ENCODE measurements at regions not wholly inside any gene's neighbourhood (a gene's known extent, or its start where the extent isn't known, plus 50 kb on each side); places are given as distances from the start of the nearest gene placed in this dataset.

DNA sequence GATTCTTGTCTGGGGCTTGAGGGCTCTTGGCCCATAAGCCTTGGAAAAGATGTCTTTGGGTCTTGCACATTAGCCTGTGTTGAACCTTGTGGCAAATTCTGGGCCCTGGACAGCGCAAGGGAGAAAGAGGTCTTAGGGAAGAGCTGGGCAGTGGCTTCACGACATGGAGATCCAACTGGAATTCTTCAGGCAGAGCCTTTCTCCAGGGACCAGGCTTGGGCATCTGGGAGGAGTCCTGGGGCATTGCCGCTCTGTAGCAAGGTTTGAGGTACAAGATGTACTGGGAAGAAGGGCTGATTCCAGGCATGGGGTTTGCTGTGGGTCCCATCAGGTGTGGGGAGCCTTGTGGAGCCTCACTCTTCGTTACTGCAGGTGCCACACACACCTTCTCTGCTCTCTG lies 104.0 kb upstream of the ACTRT1 start:
- no peak for ATAC-seq
- Histone ChIP-seq H3K9me3 (peaks cover 0 to 6% (median 0%) of the 10 kb centered on the region in 3 donors), H3K27ac (no peak overlapping the region), H3K4me1 (no peaks in the 10 kb centered on the region), H3K36me3 (no peaks in the 10 kb centered on the region), H3K27me3 (no peaks in the 10 kb centered on the region), H3K4me3 (no peak overlapping the region)
- TF ChIP-seq POLR2AphosphoS5 (IDR thresholded peaks at IDR 0.05) (no peak), EP300 (IDR thresholded peaks at IDR 0.05) (no peak), POLR2A (IDR thresholded peaks at IDR 0.05) (no peak)
- TF ChIP-seq, protein P1, sequence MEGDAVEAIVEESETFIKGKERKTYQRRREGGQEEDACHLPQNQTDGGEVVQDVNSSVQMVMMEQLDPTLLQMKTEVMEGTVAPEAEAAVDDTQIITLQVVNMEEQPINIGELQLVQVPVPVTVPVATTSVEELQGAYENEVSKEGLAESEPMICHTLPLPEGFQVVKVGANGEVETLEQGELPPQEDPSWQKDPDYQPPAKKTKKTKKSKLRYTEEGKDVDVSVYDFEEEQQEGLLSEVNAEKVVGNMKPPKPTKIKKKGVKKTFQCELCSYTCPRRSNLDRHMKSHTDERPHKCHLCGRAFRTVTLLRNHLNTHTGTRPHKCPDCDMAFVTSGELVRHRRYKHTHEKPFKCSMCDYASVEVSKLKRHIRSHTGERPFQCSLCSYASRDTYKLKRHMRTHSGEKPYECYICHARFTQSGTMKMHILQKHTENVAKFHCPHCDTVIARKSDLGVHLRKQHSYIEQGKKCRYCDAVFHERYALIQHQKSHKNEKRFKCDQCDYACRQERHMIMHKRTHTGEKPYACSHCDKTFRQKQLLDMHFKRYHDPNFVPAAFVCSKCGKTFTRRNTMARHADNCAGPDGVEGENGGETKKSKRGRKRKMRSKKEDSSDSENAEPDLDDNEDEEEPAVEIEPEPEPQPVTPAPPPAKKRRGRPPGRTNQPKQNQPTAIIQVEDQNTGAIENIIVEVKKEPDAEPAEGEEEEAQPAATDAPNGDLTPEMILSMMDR (IDR thresholded peaks at IDR 0.05) = no peak
- 76% methylated on average over 3 of the region's 4 CpGs; no CpG with 5 or more reads in 1 of the 2 donors for WGBS, 2 donors (ENCODE audit: low coverage in 1 of 2)

DNA sequence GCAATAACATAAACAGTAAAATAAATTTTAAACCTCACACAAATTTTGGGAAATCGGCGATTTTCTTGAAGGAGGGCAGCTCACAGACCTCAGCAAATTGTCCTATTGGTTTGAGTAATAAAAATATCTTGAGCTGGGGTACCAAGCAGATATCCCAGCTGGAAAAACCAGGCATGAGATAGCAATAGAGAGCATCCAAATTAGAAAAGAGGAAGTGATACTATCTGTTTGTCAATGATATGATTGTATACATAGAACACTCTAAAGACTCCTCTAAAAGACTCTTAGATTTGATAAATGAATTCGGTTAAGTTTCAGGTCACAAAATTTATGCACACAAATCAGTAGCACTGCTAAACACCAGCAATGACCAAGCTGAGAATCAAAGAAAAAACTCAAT lies 90.5 kb upstream of the ACTRT1 start:
- H3K4me3 ChIP-seq = no peak overlapping the region
- H3K9me3 ChIP-seq = no peaks in the 10 kb centered on the region
- no peak for ATAC-seq
- TF ChIP-seq, protein P1 (IDR thresholded peaks at IDR 0.05) = no peak
- no peak for TF ChIP-seq EP300 (IDR thresholded peaks at IDR 0.05)
- TF ChIP-seq POLR2A (IDR thresholded peaks at IDR 0.05) = no peak
- no peak for TF ChIP-seq POLR2AphosphoS5 (IDR thresholded peaks at IDR 0.05)
- H3K27me3 ChIP-seq = no peaks in the 10 kb centered on the region
- H3K4me1 ChIP-seq = no peaks in the 10 kb centered on the region
- H3K27ac ChIP-seq = no peak overlapping the region
- no peaks in the 10 kb centered on the region for H3K36me3 ChIP-seq
- 77 to 90% methylated on average over 3 of the region's 3 CpGs for WGBS, 2 donors (ENCODE audit: low coverage in 1 of 2)

DNA sequence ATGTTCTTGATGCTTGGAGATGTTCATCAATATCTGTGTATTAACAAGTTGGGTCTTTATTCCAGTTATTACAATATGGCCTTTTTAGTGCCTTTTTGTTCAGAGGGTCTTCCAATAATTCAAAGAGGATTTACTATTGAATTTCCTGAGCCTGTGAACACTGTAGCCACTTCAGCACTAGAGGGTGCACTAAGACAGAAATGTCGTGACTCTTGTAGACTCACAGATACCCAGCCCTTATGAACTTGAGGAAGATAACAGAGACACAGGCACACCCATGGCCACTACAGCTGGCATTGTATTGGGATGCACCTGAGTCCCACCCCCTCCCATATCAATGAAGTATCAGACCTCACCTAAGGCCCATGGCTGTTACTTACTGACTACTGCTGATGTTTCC lies 54.4 kb upstream of the ACTRT1 start:
- no peak overlapping the region for H3K27ac ChIP-seq
- no peak for ATAC-seq
- no peaks in the 10 kb centered on the region for H3K4me1 ChIP-seq
- TF ChIP-seq EP300 (IDR thresholded peaks at IDR 0.05) = no peak
- TF ChIP-seq POLR2A (IDR thresholded peaks at IDR 0.05) = no peak
- TF ChIP-seq, protein P1 (IDR thresholded peaks at IDR 0.05) = no peak
- TF ChIP-seq POLR2AphosphoS5 (IDR thresholded peaks at IDR 0.05) = no peak
- H3K27me3 ChIP-seq = no peaks in the 10 kb centered on the region
- no peaks in the 10 kb centered on the region for H3K36me3 ChIP-seq
- H3K9me3 ChIP-seq = no peaks in the 10 kb centered on the region
- WGBS, 2 donors (ENCODE audit: low coverage in 1 of 2) = no CpG with 5 or more reads among the region's 1 CpG
- no peak overlapping the region for H3K4me3 ChIP-seq

DNA sequence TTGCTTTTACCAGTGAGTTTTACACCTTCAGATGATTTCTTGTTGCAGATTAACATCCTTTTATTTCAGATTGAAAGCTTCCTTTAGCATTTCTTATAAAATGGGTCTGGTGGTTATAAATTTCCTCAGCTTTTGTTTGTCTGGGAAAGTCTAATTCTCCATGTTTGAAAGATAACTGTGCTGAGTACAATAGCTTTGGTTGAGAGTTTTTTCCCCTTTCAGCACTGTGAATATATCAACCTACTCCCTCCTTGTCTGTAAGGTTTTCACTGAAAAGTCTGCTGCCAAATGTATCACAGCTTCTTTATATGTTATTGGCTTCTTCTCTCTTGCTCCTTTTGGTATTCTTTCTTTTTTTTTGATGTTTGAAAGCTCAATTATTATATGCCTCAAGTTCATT lies 53.5 kb upstream of the ACTRT1 start:
- ATAC-seq = no peak
- no peaks in the 10 kb centered on the region for H3K36me3 ChIP-seq
- TF ChIP-seq POLR2AphosphoS5 (IDR thresholded peaks at IDR 0.05) = no peak
- TF ChIP-seq POLR2A (IDR thresholded peaks at IDR 0.05) = no peak
- TF ChIP-seq, protein P1 (IDR thresholded peaks at IDR 0.05) = no peak
- TF ChIP-seq EP300 (IDR thresholded peaks at IDR 0.05) = no peak
- H3K27me3 ChIP-seq = no peaks in the 10 kb centered on the region
- H3K4me1 ChIP-seq = no peaks in the 10 kb centered on the region
- H3K27ac ChIP-seq = no peak overlapping the region
- H3K9me3 ChIP-seq = no peaks in the 10 kb centered on the region
- no peak overlapping the region for H3K4me3 ChIP-seq
